Kidney (tissue), 10 donors: ENCODE measurements at regions not wholly inside any gene's neighbourhood (a gene's known extent, or its start where the extent isn't known, plus 50 kb on each side); places are given as distances from the start of the nearest gene placed in this dataset.
"Not testable (repeated sequence)": the region's sequence is repeated elsewhere in the genome, so short reads cannot be mapped to it uniquely, and the experiment has no call there.

Experiments
- DNase-seq, 5 donors: peaks; one replicate each; pipeline ENCODE4 v3.0.0-alpha.2; 2013 to 2020
- FAIRE-seq: peaks from 2 replicates; lab custom pipeline; 2012; peaks lifted over from hg19 to GRCh38; lab: Jason Lieb, UNC
- H3K27ac ChIP-seq, 2 donors: one replicate each; pipeline ENCODE4 v1.7.0; 2013; ENCODE audit warnings: low read depth in 2 of 2, low read length in 2 of 2, inconsistent platforms in 1 of 2
- H3K27me3 ChIP-seq: one replicate; pipeline ENCODE4 v1.7.1; 2013; ENCODE audit warnings: low read length, inconsistent platforms; ENCODE audit not compliant: control insufficient read depth, insufficient read depth
- H3K36me3 ChIP-seq, 3 donors: one replicate each; pipeline versions ENCODE4 v1.7.0 to v1.7.1; 2013; ENCODE audit warnings: low read length in 3 of 3, control low read depth in 1 of 3, inconsistent platforms in 1 of 3; ENCODE audit not compliant: insufficient read depth in 3 of 3, control insufficient read depth in 2 of 3
- H3K4me1 ChIP-seq, 3 donors: one replicate each; pipeline versions ENCODE4 v1.7.0 to v1.7.1; 2013; ENCODE audit warnings: low read length in 3 of 3, inconsistent platforms in 1 of 3, low read depth in 1 of 3; ENCODE audit not compliant: control insufficient read depth in 2 of 3, insufficient read depth in 2 of 3
- H3K4me3 ChIP-seq, 3 donors: one replicate each; pipeline versions ENCODE4 v1.7.0 to v1.8.1; 2013; ENCODE audit warnings: low read length in 3 of 3, control low read depth in 1 of 3, inconsistent platforms in 1 of 3
- H3K9ac ChIP-seq, 3 donors: one replicate each; pipeline versions ENCODE4 v1.7.0 to v1.7.1; 2013; ENCODE audit warnings: low read length in 3 of 3, control low read depth in 1 of 3, inconsistent platforms in 1 of 3
- H3K9me3 ChIP-seq, 3 donors: one replicate each; pipeline versions ENCODE4 v1.7.0 to v1.7.1; 2013; ENCODE audit warnings: low read length in 3 of 3, control low read depth in 1 of 3, inconsistent platforms in 1 of 3; ENCODE audit not compliant: control insufficient read depth in 2 of 3, insufficient read depth in 1 of 3
- intact Hi-C: fragments of 100-400 bp; cut with DNase I; formaldehyde crosslinking; loops from one replicate; pipeline ENCODE4 v1.11.1; 2022
- donor health status: control.
- donor health status: control.
- donor health status: DM: yes; HTN: yes; CAD: no.
- donor health status: Normal renal cell carcinoma (clear cell type).

- H3K36me3 ChIP-seq, H3K4me3 ChIP-seq, FAIRE-seq, H3K4me1 ChIP-seq, H3K27me3 ChIP-seq, H3K27ac ChIP-seq, H3K9me3 ChIP-seq, intact Hi-C loops, H3K9ac ChIP-seq: not testable (repeated sequence)
- DNase-seq, result peak in 1 of 5 donors; percentile 36
These were observed 387.3 kb downstream of the CNTNAP3B start for GRCh38 chr9:41741897-41742296.

- FAIRE-seq, H3K9me3 ChIP-seq, H3K27ac ChIP-seq, H3K4me1 ChIP-seq, intact Hi-C loops, H3K36me3 ChIP-seq, H3K27me3 ChIP-seq, H3K9ac ChIP-seq, H3K4me3 ChIP-seq: not testable (repeated sequence)
- peak in 1 of 5 donors; percentile 62 for DNase-seq
These were observed 388.1 kb downstream of the CNTNAP3B start for GRCh38 chr9:41741173-41741572.

GRCh38 chr9:41738681-41739080, 390.5 kb downstream of the CNTNAP3B start:
- H3K4me1 ChIP-seq, H3K36me3 ChIP-seq, H3K27me3 ChIP-seq, FAIRE-seq, H3K4me3 ChIP-seq, H3K9me3 ChIP-seq, H3K9ac ChIP-seq, H3K27ac ChIP-seq, intact Hi-C loops: not testable (repeated sequence)
- peak in 1 of 5 donors; percentile 11 for DNase-seq

- H3K36me3 ChIP-seq, FAIRE-seq, H3K4me3 ChIP-seq, H3K27ac ChIP-seq, intact Hi-C loops, H3K4me1 ChIP-seq, H3K9me3 ChIP-seq, H3K27me3 ChIP-seq, H3K9ac ChIP-seq: not testable (repeated sequence)
- peak in 1 of 5 donors; percentile 51 for DNase-seq
These were observed 430.0 kb downstream of the CNTNAP3B start for GRCh38 chr9:41699190-41699589.

- H3K4me1 ChIP-seq, H3K27ac ChIP-seq, intact Hi-C loops, FAIRE-seq, H3K9ac ChIP-seq, H3K36me3 ChIP-seq, H3K9me3 ChIP-seq, H3K27me3 ChIP-seq, H3K4me3 ChIP-seq: not testable (repeated sequence)
- DNase-seq, result peak in 1 of 5 donors; percentile 3
These were observed 432.1 kb downstream of the CNTNAP3B start for GRCh38 chr9:41697080-41697479.

- H3K9ac ChIP-seq, H3K36me3 ChIP-seq, intact Hi-C loops, FAIRE-seq, H3K27ac ChIP-seq, H3K27me3 ChIP-seq, H3K4me1 ChIP-seq, DNase-seq, H3K9me3 ChIP-seq, H3K4me3 ChIP-seq: not testable (repeated sequence)
These were observed 449.9 kb downstream of the CNTNAP3B start for GRCh38 chr9:41679312-41679711.

GRCh38 chr9:41663497-41664036, 465.7 kb downstream of the CNTNAP3B start:
- H3K27me3 ChIP-seq, H3K4me1 ChIP-seq, H3K36me3 ChIP-seq, H3K9ac ChIP-seq, H3K4me3 ChIP-seq, intact Hi-C loops, H3K9me3 ChIP-seq, H3K27ac ChIP-seq, FAIRE-seq: not testable (repeated sequence)
- DNase-seq, result peak; percentile 68 to 91 (median 88)

GRCh38 chr9:41658706-41659105, 469.6 kb upstream of the ZNG1F start:
- intact Hi-C loops, H3K9me3 ChIP-seq, H3K4me3 ChIP-seq, H3K36me3 ChIP-seq, H3K27me3 ChIP-seq, H3K9ac ChIP-seq, H3K27ac ChIP-seq, FAIRE-seq, H3K4me1 ChIP-seq: not testable (repeated sequence)
- DNase-seq, result peak in 2 of 5 donors; percentile 37 to 40
